Mesodermal cell (in vitro differentiated cells): ENCODE measurements at regions not wholly inside any gene's neighbourhood (a gene's known extent, or its start where the extent isn't known, plus 50 kb on each side); places are given as distances from the start of the nearest gene placed in this dataset.

ENCODE experiments used
- H3K27ac ChIP-seq: 2 replicates; pipeline ENCODE4 v1.7.0; 2013; ENCODE audit warnings: mild to moderate bottlenecking, low read depth, low read length, moderate library complexity; ENCODE audit not compliant: severe bottlenecking
- H3K36me3 ChIP-seq: 2 replicates; pipeline ENCODE4 v1.7.1; 2013; ENCODE audit warnings: mild to moderate bottlenecking, low read length, moderate library complexity; ENCODE audit not compliant: control insufficient read depth, insufficient read depth
- H3K4me1 ChIP-seq: one replicate; pipeline ENCODE4 v1.7.1; 2013; ENCODE audit warnings: mild to moderate bottlenecking, low read length; ENCODE audit not compliant: insufficient read depth, control insufficient read depth, poor library complexity, severe bottlenecking
- H3K4me3 ChIP-seq: 2 replicates; pipeline ENCODE4 v1.7.0; 2013; ENCODE audit warnings: low read length, control low read depth, mild to moderate bottlenecking; ENCODE audit not compliant: insufficient read depth, poor library complexity, severe bottlenecking; ENCODE audit errors: extremely low read depth
- H3K9me3 ChIP-seq: 2 replicates; pipeline ENCODE4 v1.7.1; 2013; ENCODE audit warnings: mild to moderate bottlenecking, low read length, moderate library complexity; ENCODE audit not compliant: control insufficient read depth
- WGBS, 2 experiments: methylation state at CpG; one replicate each; pipeline ENCODE4 v1.1.5; 2013; ENCODE audit warnings: missing lambda C conversion rate in 2 of 2; ENCODE audit not compliant: insufficient coverage in 2 of 2; 5-methylcytosine and 5-hydroxymethylcytosine counted together

DNA sequence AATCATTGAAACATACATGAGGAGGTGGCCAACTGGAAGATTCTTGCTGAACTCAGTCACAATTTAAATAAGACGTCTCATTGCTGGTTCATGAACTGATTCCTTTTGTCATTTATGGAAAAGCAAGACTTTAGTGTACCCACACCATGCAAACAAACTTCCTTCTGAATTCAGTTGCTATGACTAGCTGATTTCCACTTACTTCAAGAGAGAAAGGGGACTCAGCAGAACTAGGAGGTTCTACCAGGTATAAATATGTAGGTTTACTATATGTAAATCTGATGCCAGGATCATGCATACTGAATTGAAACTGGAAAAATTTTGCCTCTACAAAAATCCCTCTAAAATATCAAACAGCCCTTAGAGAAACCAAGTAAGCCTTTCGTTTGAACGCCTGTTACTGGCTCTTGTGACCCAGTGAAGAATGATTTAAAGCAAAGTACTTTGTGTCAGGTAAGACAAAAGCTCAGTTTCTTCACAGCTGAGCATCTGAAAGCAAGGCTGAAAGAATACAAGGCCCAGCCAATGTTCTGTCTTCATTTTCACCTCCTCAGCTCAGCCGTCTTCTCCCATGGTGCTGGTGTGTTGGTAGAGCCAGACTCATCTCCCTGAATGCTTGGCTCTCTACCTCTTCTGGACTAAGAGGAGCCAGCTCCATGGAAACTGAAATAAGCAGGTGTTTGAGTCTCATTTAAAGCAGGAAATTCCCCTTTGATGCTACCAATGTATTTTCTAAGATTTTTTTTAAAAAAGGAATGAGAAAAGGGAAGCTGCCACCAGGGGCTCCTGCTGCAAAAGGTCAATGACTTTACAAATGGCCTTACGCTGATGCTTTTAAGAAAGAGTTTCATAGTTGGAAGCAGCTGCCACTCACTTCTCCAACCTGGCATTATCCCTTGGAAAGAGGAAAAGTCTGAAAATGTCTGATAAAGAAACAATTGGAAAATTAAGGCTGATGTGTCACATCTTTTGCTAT is 301.6 kb downstream of the EFHB start:
- Histone ChIP-seq H3K4me3 (no peak overlapping the region), H3K4me1 (no peaks in the 10 kb centered on the region), H3K36me3 (no peaks in the 10 kb centered on the region), H3K9me3 (no peaks in the 10 kb centered on the region), H3K27ac (no peak overlapping the region)
- WGBS, 2 experiments: 82 to 86% methylated on average over 3 of the region's 5 CpGs

DNA sequence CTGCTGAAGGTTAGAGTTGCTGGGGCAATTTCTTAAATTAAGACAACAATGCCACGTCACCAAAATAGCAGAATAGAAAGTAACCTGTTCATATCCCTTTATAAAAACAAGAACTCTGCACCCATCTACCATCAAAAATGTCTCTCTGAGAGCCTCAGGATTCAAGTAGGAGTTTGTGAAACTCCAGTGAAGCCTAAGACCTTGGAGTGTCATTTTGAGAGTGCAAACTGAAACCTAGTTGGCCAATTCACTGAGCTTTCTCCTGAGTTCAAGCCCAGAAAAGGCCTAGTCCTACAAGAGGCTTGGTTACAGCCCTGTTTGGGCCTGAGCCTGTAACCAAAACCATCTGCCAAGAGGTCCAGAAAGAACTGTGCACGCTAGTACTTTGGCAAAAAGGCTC is 335.1 kb downstream of the EFHB start:
- whole genome bisulfite sequencing, 2 experiments: 70 to 80% methylated on average over 1 of the region's 2 CpGs
- H3K9me3 ChIP-seq: no peaks in the 10 kb centered on the region
- no peaks in the 10 kb centered on the region for H3K4me1 ChIP-seq
- no peak overlapping the region for H3K27ac ChIP-seq
- no peaks in the 10 kb centered on the region for H3K36me3 ChIP-seq
- H3K4me3 ChIP-seq: no peak overlapping the region

DNA sequence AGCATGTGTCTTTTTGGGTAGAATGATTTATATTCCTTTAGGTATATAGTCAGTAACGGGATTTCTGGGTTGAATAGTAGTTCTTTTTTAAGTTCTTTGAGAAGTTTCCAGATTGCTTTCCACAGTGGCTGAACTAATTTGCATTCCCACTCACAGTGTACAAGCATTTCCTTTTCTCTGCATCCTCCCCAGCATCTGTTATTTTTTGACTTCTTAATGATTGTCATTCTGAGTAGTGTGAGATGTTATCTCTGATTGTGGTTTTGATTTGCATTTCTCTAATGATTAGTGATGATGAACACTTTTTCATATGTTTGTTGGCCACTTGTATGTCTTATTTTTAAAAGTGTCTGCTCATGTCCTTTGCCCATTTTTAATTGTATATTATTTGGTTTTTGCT is 337.6 kb downstream of the EFHB start:
- no peaks in the 10 kb centered on the region for H3K4me1 ChIP-seq
- H3K9me3 ChIP-seq: no peaks in the 10 kb centered on the region
- H3K27ac ChIP-seq: no peak overlapping the region
- H3K36me3 ChIP-seq: no peaks in the 10 kb centered on the region
- H3K4me3 ChIP-seq: no peak overlapping the region
- WGBS, 2 experiments: no CpG with 5 or more reads among the region's 1 CpG

DNA sequence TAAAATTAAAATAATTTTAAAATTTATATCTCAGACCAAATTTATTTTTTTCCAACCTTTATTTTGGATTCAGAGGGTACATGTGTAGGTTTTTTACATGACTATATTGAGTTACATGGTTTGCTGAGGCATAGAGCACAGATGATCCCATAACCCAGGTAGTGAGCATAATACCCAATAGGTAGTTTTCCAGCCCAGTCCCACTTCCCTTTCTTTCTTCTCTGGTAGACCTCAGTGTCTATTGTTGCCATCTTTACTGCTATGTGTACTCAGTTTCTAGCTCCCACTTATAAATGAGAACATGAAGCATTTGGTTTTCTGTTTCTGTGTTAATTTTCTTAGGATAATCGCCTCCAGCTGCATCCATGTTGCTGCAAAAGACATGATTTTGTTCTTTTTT is 338.1 kb downstream of the EFHB start:
- no peaks in the 10 kb centered on the region for H3K9me3 ChIP-seq
- no peak overlapping the region for H3K27ac ChIP-seq
- H3K4me3 ChIP-seq: no peak overlapping the region
- H3K4me1 ChIP-seq: no peaks in the 10 kb centered on the region
- no peaks in the 10 kb centered on the region for H3K36me3 ChIP-seq
- 100% methylated on average over 1 of the region's 1 CpG; no CpG with 5 or more reads in 1 of the 2 experiments for WGBS, 2 experiments
